GM19351 (cell line): ENCODE measurements at regions not wholly inside any gene's neighbourhood (a gene's known extent, or its start where the extent isn't known, plus 50 kb on each side); places are given as distances from the start of the nearest gene placed in this dataset.

Experiments
- ATAC-seq: cut with Tn5 transposase; IDR thresholded peaks from one replicate; pipeline ENCODE4 v1.9.1; 2021; ENCODE audit warnings: mild to moderate bottlenecking, moderate library complexity; ENCODE audit not compliant: unreplicated experiment

DNA sequence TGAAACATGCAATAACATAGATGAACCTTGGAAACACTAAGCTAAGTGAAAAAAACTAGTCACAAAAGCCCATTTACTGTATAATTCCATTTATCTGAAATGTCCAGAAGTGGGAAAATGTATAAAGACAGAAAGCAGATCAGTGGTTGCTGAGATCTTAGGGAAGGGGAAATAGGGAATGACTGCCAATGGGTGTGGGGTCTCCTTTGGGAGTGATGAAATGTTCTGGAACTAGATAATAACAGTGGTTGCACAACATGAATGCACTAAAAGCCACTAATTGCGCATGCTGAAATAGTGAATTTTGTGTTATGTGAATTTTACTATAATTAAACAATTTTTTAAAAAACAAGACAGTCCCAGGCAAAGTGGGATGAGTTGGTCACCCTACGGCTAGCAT, 472.8 kb downstream of the CCDC171 start:
- ATAC-seq = no peak

DNA sequence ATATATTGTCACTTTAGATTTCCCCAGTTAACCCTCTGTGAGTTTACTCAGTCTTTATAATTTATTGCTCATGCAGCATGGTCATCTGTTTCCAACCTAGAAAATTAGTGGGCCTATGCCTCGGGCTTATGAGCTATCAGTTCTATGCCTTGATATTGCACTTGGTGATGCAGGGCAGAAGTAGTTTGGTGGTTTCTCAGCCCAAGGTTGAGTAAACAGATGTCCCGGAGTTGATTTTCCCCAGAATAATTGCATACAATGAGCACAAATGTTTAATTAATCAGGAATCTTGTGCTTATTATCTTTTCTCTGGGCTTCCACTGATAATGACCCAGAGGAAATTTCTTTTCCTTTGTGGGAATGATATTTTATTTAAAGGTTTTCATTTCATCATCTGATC, 474.0 kb downstream of the CCDC171 start:
- no peak for ATAC-seq

DNA sequence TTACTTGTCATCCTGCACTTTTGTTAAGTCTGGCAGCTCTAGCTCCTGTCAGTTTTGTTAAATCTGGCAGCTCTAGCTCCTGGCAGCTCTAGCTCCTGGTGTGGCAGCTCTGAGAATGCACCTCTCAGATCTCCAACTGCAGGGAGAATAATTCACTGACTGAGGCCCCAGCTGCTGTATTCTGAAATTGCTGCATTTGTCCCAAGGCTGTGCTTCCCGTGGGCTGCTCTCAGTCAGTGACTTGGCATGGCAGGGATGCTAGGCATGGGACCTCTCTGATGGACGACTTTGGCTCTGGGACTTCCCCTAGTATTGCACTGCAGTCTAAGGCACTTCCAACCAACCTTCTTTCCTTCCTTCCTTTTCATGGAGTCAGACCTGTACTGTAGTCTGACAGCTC, 475.7 kb downstream of the CCDC171 start:
- no peak for ATAC-seq

DNA sequence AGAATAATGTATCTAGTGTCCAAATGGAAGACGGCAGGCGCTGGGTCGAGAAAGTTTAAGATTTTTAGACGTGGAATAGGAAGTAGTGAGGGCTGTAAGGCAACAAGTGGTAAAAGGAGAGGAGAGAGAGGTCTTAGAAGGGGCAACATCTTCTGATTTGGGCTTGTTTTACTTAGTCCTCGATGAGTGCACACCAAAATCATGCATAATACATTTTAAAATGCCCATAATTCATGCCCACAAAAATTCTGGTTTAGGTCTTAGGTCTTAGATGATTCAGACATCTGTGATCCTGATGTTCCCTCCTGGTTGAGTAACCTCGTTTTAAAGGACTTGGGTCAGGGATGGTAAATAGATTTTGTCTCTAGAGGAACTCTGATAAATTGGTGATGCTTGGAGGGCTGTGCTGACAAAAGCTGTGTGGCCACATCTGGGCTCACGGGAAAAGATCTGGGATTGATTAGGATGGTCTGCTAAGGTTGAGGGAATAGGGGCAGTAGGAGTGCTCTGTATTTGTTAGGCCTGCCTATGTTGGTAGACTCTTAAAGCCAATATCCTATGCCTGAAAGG, 476.3 kb downstream of the CCDC171 start:
- ATAC-seq = no peak

DNA sequence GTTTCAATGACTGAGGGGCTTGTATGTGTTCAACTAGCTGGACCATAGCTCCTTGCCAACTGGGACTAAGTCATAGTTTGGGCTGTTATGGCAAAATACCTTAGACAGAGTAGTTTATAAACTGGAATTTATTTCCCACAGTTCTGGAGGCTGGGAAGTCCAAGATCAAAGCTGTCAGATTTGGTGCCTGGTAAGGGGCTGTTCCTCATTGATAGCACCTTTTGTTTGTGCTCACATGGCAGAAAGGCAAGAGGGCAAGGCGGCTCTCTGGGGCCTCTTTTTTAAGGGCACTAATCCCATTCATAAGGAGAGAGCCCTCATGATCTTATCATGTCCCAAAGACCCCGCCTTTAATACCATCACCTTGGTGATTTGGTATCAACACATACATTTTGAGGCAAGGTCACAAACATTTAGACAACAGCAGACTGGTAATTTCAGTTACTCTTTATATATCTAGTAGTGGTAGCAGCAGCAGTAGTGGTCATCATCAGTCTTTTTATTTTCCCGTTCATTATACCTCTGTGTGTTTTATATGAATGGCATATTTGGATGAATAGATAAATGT, 477.0 kb downstream of the CCDC171 start:
- no peak for ATAC-seq

DNA sequence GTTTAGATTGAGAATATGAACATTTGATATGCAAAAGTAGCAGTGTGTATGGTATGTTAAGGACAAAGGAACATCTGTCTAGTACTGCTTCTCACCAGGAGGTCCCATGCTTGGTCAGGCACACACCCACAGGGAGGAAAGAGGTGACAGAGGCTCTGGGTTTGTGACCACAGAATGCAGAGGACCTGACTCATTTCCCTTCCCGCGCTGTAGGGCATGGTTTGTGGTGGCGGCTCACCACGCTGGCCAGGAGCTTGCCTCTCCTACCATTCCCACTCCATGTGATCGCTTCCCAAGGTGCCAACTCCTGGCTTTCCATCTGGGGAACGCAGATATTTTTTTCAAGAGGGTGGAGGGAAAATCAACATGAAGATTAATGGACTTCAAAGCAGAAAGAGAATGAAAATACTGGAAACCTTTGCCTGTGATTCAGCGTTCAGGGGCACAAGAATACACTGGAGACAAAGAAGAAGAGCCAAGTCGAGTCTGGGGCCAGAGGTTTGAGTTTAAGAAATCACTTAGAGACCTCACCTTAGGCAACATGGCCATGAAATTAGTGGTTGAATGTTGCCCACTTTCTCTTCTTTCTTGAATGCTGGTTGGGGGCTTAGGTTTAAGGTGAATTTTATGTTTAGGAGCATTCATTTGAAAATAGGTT, 477.8 kb downstream of the CCDC171 start:
- ATAC-seq = peak; percentile 98

DNA sequence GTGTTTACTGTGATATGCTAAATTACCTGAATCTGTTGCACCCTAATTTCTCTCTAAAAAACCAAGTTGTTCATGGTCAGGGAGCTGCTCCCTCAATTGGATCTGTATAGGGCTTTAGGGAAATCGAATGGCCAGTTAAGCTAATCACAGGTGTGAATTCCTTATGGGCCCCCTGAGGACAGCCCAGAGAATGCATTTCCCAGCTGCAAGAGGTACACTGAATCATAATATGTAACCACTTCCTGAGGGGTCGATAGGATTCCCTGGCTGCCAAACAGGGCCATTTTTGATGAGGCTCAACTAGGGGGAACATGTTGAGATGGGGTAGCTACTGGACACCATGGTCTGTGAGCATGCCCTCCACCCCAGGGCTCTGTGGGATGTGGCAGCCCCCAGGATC, 478.6 kb downstream of the CCDC171 start:
- ATAC-seq = no peak

DNA sequence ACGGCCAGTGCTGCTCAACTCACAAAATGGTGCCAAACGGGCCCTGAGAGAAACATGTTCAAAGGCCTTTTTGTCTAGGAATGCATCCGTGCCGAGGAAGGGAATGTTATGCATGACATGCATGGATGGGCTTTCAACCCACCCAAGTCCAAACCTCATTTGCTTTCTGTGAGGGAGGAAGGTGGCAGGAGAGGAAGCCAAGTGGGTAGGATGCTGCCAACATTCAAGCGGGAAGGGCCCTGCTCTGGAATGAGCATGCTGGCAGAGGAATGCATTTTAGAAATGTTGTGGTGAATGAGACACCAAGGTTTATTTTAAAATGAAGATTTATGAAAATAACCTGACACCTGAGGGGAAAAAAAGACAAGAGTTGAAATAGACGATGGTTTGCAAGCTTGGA, 479.1 kb downstream of the CCDC171 start:
- no peak for ATAC-seq

DNA sequence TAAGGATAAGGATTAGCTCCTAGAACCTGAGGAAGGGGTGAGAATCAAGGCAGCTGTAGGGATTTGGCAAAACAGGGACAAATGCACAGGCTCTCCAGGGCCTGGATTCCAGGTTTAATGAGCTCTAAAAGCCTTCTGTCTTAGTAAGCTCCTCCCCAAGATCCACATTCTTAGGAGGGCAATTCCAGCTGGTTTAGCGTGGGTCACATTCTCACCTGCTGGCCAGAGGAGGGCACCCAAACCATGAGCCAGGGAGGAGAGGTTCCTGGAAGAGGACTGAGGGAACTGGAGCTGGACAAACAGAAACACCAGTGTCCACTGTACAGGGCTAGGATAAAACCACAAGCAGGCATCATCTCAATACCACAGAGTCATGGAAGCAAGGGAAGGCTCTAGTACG, 480.0 kb downstream of the CCDC171 start:
- ATAC-seq = no peak

DNA sequence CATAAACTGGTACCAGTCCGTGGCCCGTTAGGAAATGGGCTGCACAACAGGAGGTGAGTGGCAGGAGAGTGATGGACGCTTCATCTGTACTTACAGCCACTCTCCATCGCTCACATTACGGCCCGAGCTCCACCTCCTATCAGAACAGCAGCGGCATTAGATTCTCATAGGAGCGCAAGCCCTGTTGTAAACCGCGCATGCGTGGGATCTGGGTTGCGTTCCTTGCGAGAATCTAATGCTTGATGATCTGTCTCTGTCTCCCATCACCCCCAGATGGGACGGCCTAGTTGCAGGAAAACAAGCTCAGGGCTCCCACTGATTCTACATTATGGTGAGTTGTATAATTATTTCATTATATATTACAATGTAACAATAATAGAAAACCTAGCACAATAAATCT, 480.4 kb downstream of the CCDC171 start:
- no peak for ATAC-seq

DNA sequence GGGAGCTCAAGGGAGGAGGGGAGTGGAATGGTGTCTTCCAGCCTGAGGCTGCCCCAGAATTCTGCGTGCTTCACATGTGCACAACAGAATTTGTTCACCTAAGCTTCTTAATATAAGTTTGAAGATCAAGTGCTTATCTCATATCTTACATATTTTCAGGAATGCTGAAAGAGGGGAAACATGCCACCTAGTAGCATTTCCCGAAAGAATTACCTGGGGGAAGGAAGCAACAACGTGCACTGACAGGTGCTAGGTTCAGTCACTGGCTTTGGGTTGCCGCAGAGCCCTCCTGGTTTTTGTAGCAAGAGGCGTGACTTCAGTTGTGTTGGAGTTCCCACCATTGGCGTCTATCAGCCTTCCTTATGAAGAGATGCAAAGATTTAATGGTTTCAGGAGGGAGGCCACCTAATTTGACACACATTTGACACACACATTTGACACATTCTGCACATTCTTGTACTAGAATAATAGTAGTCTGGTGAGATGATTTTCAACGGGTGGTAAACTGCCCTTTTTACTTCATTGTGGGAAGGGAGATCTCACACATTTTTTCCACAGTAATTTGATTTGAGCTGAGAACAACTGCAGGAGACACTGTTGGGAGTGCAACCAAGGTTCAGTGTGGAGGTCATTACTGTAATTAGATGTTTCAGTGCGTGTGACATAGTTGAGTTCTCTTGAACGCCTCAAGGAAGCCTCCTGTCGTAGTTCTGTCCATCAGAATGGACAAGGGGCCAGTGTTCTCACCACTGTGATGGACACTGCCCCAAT, 481.3 kb downstream of the CCDC171 start:
- no peak for ATAC-seq

DNA sequence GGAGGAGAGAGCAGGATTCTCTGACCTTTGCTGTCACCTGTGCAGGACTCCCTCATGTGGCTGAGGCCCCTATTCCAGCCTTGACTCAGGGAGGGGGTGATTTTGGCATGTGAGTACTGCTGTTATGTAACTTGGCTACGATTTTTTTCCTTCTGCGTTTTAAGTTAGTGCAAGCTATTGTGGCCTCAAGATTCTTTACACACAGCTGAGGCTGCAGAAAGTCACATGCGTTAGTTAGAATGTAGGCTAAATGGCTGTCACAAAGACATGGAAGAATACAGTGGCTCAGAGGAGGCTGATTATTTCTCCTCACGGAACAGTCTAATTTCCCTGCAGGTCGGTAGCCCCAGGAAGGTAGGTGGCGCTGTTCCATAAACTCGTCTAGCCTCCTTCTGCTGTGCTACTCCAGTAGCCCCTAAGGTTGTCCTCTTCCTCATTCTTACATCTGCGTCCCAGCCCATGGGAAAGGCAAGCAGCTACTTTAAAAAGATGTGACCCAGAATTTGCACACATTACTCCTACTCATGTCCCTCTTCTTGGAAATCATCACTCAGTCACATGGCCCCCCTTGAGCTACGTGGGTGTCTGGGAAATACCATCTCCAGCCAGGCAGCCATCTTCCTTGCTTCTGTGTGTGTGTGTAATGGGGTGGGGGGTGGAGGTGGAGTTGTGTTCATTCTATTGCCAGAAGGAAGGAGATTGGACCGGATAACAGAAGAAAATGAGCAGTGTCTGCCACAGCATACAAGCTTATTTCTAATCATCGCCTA, 486.6 kb downstream of the CCDC171 start:
- ATAC-seq = peak; percentile 77

DNA sequence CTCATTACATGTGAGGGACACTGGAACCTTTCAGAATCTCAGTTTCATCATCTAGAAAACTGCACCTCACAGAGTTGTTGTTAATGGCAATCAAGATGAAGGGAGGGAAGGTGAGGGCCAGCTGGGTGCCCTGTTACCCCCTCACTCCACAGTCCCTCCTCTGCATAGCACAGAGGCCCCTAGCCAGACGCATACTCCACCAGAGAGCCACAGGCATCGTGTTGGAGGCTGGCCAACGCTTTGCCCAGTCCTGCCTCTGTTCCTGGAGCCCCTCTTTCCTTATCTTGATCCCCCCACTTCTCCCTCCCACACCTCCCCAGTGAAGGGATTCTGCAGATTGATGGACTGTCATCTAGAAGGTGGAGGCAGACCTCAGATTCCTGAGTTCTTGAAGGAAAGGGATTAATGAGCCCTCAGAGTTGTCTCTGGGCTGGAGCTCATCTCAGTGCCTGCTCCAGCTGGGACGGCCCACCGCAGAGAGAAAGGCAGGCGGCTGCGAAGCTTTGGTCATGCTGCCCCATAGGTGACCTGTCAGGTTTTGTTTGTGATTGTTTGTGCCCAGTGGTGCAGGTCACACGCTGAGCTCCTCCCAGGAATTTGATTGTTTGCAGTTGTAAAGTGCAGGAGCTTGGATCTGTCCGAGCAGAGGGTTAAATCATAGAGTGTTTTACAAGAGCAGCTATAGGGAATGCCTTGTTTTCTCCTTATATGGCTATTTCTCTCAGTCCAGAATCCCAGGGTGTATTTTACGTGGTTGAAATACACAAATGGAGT, 487.3 kb downstream of the CCDC171 start:
- ATAC-seq = peak; percentile 4

DNA sequence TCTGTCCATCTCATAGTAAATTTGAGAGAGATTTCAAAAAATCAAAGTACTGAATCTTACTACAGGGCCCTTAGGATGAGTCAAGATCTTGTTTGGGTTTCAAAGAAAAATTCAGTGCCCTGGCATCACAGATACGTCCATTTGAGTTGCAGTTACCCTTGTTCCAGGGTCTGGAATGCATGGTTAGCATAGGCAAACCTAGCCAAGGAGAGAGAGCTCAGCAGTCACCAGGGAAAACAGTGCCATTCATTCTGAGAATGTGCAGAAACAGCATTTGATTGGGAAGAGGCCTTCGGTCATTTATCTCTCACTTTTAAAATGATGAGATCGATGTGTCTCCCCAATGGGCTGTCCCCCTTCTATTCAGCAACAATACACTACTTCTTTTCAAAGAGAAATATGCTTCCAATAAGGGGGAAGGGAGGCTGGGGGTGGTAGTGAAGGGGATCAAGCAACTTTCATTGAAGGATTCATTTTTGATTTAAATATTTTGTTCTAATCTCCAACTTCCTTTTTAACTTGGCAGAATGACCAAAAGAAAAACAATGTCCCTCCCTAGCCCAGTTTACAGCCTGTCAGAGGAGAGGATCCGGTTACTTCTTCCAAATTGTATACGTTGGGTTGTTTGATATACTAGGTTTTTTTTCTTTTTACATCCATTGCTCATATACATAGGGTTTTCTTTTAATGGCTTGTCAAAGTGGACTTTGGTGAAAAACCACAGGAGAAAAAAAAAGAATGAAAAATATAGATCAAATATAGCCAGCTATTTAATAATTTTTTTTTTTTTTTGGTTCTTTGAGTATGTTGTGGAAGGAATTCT, 491.1 kb downstream of the CCDC171 start:
- ATAC-seq = no peak

DNA sequence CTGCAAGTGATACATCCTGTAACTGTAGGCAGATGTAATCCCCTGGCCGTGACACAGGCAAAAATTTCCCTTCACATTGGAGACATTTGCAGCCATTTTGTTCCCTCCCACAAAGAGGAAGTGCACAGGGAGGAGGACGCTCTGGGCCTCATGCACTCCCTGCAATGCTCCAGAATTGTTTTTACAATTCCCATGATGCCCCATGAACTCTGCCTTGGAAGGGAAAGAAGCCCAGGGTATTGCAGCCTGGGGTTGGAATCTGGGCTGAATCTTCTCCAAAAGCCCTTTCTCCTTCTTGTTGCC, 491.7 kb downstream of the CCDC171 start:
- no peak for ATAC-seq

DNA sequence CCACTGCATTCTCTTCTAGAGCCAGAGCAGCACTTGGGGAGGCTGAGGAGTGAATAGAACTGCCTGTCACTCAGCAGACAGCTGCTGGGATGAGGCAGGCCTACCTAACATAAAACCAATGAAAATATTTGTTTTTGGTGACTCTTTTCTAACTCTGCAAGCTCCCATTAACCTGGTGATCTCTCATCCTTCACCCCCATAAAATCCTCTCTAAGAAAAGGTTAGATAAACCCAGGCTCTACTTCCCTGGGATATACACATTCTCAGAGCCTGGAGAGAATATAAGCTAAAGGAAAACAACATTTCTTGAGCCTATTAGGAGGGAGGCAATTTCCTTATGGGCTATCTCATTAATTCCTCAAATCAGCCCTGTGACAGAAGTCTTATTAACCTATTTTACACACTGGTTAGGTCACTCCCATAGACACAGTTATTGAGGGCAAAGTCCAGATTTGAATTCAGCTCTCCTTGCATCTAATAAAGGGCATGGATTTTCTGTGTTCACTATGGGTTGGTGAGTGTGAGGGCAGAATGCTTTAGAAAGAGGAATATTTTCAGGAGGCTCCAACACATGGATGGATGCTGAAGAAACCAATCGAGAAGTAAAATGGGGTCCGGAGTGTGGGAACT, 492.9 kb downstream of the CCDC171 start:
- ATAC-seq = no peak

DNA sequence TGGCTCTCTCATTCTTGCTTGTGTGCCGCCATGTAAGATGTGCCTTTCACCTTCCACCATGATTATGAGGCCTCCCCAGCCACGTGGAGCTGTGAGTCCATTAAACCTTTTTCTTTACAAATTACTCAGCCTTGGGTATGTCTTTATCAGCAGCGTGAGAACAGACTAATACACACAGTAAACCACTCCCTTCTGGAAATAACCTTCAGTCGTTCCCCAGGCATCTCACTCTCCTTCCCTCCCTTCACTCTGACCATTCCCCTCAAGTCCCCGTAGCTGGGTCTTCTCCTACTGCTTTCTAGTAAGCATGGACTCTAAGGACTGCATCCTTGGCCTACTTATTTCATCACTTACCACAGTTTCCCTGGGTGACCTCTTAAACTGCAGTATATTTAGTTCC, 493.9 kb downstream of the CCDC171 start:
- ATAC-seq = no peak

DNA sequence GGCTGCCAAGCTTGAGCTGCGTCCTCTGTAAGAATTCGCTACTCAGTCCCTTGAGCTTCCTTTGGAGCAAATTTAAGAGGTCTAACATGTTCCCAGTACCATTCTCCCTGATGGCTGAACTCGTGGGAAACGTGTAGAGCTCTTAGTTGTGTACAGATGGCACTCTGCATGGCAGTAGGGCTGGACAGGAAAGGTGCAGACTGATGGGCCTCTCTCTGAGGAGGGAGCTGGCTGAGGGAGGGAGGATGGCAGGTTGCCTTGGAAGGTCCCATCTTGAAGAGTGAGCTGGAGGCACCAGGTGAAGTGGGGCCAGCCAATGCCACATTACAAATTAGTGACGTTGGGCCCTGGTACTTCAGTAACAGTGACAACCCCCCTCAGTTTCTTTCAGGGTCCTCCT, 495.3 kb downstream of the CCDC171 start:
- ATAC-seq = no peak

DNA sequence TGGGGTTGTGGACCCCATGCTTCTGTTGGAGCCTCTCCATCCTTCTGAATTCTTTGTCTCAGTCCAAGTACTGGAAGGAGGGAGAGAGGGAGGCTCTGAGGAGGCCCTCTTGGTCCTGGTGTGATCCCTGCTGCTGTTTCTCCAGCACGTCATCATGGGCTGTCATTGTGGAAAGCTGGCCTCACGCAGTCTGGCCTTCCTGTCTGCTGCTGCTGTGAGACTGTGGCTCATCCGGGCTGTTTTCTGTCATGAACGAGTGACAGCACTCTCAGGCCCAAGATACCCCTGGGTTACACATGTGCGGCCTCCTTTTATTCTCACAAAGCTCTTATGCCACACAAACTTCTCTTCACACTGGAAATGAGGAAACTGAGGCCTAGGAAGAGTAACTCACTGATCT, 499.3 kb downstream of the CCDC171 start:
- ATAC-seq = no peak
